PC-3 (cell line): ENCODE measurements at regions not wholly inside any gene's neighbourhood (a gene's known extent, or its start where the extent isn't known, plus 50 kb on each side); places are given as distances from the start of the nearest gene placed in this dataset.

Experiments
- EZH2 ChIP-seq: fragments of 300-600 bp; sonication (generic); IDR thresholded peaks from one replicate; pipeline ENCODE4 v1.6.1; 2017; ENCODE audit warnings: antibody characterized with exemption, mild to moderate bottlenecking, low read length; ENCODE audit not compliant: unreplicated experiment
- EZH2phosphoT487 ChIP-seq: fragments of 300-600 bp; sonication (generic); IDR thresholded peaks from 2 replicates; pipeline ENCODE4 v1.6.1; 2018; ENCODE audit warnings: mild to moderate bottlenecking, antibody characterized with exemption, low read length, borderline replicate concordance
- TF ChIP-seq, protein P1 (sequence below): fragments of 300-600 bp; sonication (generic); conservative IDR thresholded peaks from 2 replicates; pipeline ENCODE4 v1.5.1; 2017; ENCODE audit warnings: antibody characterized with exemption, low read depth, mild to moderate bottlenecking, low read length

DNA sequence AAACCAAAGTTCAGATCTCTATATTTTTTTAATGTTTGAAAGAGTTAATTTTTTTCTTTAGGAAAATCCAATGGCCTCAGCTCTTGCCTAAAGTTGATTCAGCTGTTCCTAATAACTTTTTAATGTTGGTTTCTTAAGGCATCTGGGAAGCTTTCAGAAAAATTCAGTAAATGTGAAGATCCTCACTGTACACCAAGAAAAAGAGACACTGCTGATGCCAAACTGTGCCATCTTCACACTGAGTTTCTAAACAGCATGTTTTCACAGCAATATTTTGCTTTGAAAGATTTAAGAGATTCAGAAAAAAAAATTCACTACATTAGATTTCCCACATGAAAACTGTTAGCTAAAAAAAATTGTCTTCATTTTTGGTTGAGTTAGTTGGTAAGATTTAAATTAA lies 249.4 kb downstream of the NEBL start:
- TF ChIP-seq, protein P1, sequence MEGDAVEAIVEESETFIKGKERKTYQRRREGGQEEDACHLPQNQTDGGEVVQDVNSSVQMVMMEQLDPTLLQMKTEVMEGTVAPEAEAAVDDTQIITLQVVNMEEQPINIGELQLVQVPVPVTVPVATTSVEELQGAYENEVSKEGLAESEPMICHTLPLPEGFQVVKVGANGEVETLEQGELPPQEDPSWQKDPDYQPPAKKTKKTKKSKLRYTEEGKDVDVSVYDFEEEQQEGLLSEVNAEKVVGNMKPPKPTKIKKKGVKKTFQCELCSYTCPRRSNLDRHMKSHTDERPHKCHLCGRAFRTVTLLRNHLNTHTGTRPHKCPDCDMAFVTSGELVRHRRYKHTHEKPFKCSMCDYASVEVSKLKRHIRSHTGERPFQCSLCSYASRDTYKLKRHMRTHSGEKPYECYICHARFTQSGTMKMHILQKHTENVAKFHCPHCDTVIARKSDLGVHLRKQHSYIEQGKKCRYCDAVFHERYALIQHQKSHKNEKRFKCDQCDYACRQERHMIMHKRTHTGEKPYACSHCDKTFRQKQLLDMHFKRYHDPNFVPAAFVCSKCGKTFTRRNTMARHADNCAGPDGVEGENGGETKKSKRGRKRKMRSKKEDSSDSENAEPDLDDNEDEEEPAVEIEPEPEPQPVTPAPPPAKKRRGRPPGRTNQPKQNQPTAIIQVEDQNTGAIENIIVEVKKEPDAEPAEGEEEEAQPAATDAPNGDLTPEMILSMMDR: no peak
- TF ChIP-seq EZH2: no peak
- TF ChIP-seq EZH2phosphoT487: no peak
